ENCODE measurements at regions not wholly inside any gene's neighbourhood (a gene's known extent, or its start where the extent isn't known, plus 50 kb on each side); places are given as distances from the start of the nearest gene placed in this dataset.
"Not testable (repeated sequence)": the region's sequence is repeated elsewhere in the genome, so short reads cannot be mapped to it uniquely, and the experiment has no call there.

DNA sequence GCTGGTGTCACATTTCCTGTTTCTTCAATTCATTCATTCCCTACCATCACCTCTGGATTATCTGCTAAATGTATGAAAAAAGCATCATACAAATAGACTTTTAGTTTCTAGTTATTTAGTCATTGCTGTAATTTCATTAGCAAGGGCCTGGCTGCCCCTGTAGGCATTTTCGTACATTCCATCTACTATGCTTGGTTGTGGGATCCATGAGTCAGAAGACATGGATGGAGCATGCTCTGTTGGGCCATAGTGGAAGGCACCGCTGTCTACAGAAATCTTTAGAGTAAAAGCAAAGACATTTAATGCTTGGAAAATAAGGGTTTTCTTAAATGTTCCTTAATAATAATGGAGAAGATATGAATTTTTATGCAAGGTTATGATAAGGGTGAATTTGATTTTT is 324.8 kb upstream of the MEIS1 start:
- ChIA-PET POLR2A (no interaction called here), CTCF (no interaction called here)
- H3K9me3 Mint-ChIP-seq (ENCODE audit: low read depth): no peaks in the 10 kb centered on the region
- H3K4me1 Mint-ChIP-seq: no peaks in the 10 kb centered on the region
- no peaks in the 10 kb centered on the region for H3K27me3 Mint-ChIP-seq
- H3K27ac Mint-ChIP-seq: no peak overlapping the region
- no peak for DNase-seq
- no peaks in the 10 kb centered on the region for H3K36me3 Mint-ChIP-seq (ENCODE audit: low read depth)
- H3K4me3 Mint-ChIP-seq: no peak overlapping the region
- ATAC-seq: no peak
- intact Hi-C loops (cut with DNase I, micrococcal nuclease): no loop called here

DNA sequence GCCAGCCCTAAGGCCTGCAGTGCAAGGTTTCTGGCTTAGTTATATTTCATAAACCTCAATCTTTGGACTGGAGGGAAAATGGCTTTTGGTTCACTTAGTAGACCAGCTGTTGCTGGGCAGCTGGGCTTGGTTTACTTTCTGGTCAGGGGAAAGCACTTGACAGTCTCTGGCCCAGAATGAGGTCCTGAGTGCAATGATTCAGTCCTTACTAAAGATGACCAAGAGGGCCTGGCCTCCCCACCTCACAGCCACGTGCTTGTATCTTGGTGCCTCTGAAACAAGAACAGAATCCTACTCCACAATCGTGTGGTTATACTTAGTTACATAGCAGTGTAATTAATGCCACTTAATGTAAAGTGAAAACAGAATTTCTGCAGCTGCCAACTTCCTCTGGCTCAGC is 325.5 kb upstream of the MEIS1 start:
- DNase-seq (no peak), ATAC-seq (no peak)
- Mint-ChIP-seq H3K4me3 (no peak overlapping the region), H3K9me3 (ENCODE audit: low read depth) (no peaks in the 10 kb centered on the region), H3K4me1 (no peaks in the 10 kb centered on the region), H3K27ac (no peak overlapping the region), H3K27me3 (no peaks in the 10 kb centered on the region), H3K36me3 (ENCODE audit: low read depth) (no peaks in the 10 kb centered on the region)
- CTCF ChIA-PET: interaction anchor here (0.7 kb wide), 1 partner anchor 83 kb away, joined by 3 read pairs; no protein-coding TSS in a partner anchor
- POLR2A ChIA-PET: no interaction called here
- intact Hi-C loops (cut with DNase I, micrococcal nuclease): no loop called here

DNA sequence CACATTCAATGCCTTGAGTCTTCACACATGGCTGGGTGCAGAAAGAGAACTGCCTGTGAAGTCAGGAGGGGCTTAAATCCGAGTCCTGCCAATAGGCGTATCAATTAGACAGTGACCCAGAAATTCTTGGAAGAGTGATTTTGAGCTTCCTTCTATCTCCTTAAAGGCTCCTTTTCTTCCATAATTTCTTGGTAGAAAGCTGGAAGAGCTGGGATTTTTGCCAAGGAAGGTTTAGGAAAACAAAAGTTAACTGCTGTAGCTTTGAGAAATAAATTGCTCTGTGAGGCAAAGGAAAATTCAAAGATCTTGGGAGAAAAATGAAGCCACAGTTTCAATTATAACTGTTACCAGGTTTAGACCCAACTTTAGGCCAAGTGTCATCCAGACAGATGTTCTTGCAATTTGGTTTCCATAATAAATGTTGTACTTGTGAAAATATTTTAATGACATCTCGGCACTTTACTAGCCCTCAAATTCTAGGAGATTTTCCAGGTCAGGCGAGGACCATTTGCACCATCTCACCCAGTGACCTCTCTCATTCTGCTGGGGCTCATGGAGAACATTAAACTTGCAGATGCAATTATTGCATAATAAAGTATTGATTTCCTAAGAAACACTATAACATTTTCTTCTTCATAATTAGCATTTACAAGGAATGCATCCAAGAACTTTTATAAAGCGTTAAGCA is 329.7 kb upstream of the MEIS1 start:
- H3K27ac Mint-ChIP-seq: no peak overlapping the region

DNA sequence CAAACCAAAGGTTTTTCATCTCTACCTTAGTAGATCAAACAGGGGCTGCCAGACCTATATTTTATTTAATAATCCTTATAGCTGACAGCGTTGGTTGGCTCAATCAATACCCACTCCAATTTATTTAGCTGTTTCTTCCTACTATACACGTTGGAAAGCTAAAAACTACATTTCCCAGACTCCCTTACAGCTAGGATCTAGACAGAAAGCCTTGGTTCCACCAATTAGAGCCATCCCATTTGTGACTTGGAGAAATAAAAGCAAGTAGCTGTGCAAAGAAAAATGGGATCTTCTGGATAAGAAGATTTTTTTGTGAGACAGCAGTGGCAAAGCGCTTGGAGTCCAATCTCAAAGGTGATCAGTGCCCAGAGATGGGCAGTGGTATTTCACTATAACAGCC is 331.3 kb upstream of the MEIS1 start:
- ChIA-PET POLR2A (no interaction called here), CTCF (no interaction called here)
- DNase-seq (no peak), ATAC-seq (no peak)
- Mint-ChIP-seq H3K36me3 (ENCODE audit: low read depth) (no peaks in the 10 kb centered on the region), H3K27ac (no peak overlapping the region), H3K27me3 (no peaks in the 10 kb centered on the region), H3K4me3 (no peak overlapping the region), H3K9me3 (ENCODE audit: low read depth) (no peaks in the 10 kb centered on the region), H3K4me1 (no peaks in the 10 kb centered on the region)
- intact Hi-C loops (cut with DNase I, micrococcal nuclease): no loop called here

More for the DNA sequence above, 329.7 kb upstream of the MEIS1 start:
- H3K4me3 Mint-ChIP-seq: no peak overlapping the region
- no peaks in the 10 kb centered on the region for H3K36me3 Mint-ChIP-seq (ENCODE audit: low read depth)
- no peaks in the 10 kb centered on the region for H3K9me3 Mint-ChIP-seq (ENCODE audit: low read depth)
- no peaks in the 10 kb centered on the region for H3K4me1 Mint-ChIP-seq
- POLR2A ChIA-PET: no interaction called here
- ATAC-seq: no peak
- intact Hi-C loops (cut with DNase I, micrococcal nuclease): no loop called here
- no peak for DNase-seq
- no peaks in the 10 kb centered on the region for H3K27me3 Mint-ChIP-seq
- CTCF ChIA-PET: no interaction called here

DNA sequence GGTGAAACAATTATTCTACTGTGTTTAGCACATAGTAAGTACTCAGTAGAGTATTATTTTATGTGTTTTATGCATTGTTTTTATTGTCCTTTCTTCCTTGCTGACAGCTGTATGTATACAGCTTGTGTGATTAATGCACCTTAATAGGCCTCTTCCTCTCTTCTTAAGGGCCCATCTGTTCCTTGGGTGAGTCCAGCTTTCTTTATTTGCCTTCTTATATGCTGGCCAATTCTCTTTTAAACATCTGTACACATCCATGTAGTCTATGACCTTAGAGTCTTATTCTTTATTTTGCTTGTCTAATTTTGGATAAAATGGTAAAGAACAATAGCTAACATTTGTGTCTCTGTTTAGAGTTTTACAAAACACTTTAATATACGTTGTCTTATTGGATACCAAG is 333.7 kb upstream of the MEIS1 start:
- intact Hi-C loops (cut with DNase I, micrococcal nuclease): no loop called here
- no peaks in the 10 kb centered on the region for H3K27me3 Mint-ChIP-seq
- ChIA-PET POLR2A (no interaction called here), CTCF (no interaction called here)
- peaks cover 2% of the 10 kb centered on the region for H3K9me3 Mint-ChIP-seq (ENCODE audit: low read depth)
- DNase-seq: no peak
- H3K36me3 Mint-ChIP-seq (ENCODE audit: low read depth): no peaks in the 10 kb centered on the region
- no peak for ATAC-seq
- no peaks in the 10 kb centered on the region for H3K4me1 Mint-ChIP-seq
- no peak overlapping the region for H3K4me3 Mint-ChIP-seq
- no peak overlapping the region for H3K27ac Mint-ChIP-seq

DNA sequence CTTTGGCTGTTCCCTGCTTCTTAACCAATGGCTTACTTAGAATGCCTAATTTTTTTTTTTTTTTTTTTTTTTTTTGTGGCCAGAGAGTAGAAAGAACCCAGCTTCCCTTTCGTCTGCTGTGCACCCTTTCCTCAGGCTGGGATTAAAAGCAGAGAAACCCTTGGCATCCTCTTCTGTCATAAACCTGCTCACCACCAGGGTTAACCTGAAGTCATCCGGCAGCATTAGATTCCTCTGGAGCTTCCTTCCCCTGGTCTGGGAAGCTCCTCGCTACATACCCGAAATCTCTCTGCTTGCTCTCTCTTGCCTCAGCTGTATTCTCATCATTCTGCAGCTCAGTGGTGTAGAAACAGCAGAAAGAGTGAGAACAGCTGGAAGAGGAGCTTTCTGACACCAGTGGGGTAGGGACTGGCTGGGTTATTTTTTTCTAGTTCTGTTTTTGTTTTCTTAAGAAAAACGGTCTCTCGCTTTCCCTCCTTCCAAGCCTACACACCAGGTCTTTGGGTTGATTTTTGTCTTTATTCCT is 339.0 kb upstream of the MEIS1 start:
- no peak overlapping the region for H3K4me3 Mint-ChIP-seq

DNA sequence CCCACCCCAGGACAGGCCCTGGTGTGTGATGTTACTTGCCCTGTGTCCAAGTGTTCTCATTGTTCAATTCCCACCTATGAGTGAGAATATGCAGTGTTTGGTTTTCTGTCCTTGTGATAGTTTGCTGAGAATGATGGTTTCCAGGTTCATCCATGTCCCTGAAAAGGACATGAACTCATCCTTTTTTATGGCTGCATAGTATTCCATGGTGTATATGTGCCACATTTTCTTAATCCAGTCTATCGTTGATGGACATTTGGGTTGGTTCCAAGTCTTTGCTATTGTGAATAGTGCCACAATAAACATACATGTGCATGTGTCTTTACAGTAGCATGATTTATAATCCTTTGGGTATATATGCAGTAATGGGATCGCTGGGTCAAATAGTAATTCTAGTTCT is 340.2 kb upstream of the MEIS1 start:
- ATAC-seq; H3K4me1 Mint-ChIP-seq; H3K27ac Mint-ChIP-seq; DNase-seq; H3K4me3 Mint-ChIP-seq; POLR2A ChIA-PET; H3K36me3 Mint-ChIP-seq (ENCODE audit: low read depth); intact Hi-C loops (cut with DNase I, micrococcal nuclease); H3K27me3 Mint-ChIP-seq: not testable (repeated sequence)
- H3K9me3 Mint-ChIP-seq (ENCODE audit: low read depth): peaks cover 14% of the 10 kb centered on the region
- CTCF ChIA-PET: interaction anchor here (0.6 kb wide), 1 partner anchor 447 kb away, joined by 3 read pairs; no protein-coding TSS in a partner anchor

More for the DNA sequence above, 339.0 kb upstream of the MEIS1 start:
- DNase-seq (no peak), ATAC-seq (no peak)
- POLR2A ChIA-PET: no interaction called here
- H3K4me1 Mint-ChIP-seq: no peaks in the 10 kb centered on the region
- CTCF ChIA-PET: no interaction called here
- intact Hi-C loops (cut with DNase I, micrococcal nuclease): no loop called here
- H3K27ac Mint-ChIP-seq: no peak overlapping the region
- H3K9me3 Mint-ChIP-seq (ENCODE audit: low read depth): peaks cover 6% of the 10 kb centered on the region
- no peaks in the 10 kb centered on the region for H3K36me3 Mint-ChIP-seq (ENCODE audit: low read depth)
- no peaks in the 10 kb centered on the region for H3K27me3 Mint-ChIP-seq

DNA sequence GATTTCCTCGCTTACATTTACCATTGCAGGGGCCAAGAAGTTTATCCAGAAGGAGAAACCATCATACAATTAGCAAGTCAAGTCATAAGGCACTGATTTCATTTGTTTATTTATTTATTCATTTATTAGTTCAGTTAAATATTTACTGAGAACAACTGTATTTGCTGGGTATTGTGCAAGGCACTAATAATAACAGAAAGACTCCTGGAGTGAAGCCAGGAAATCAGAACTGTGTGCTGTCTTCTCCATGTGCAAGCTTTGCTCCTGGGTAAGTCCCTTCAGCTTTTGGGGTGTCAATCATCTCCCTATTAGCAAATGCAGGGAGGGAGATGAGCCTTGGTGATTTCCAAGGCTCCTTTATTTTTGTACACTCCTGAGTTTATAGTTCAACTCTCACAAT is 341.6 kb upstream of the MEIS1 start:
- CTCF ChIA-PET: no interaction called here
- DNase-seq (no peak), ATAC-seq (no peak)
- peaks cover 20% of the 10 kb centered on the region for H3K9me3 Mint-ChIP-seq (ENCODE audit: low read depth)
- H3K27ac Mint-ChIP-seq: no peak overlapping the region
- no peaks in the 10 kb centered on the region for H3K4me1 Mint-ChIP-seq
- POLR2A ChIA-PET: no interaction called here
- H3K27me3 Mint-ChIP-seq: no peaks in the 10 kb centered on the region
- H3K36me3 Mint-ChIP-seq (ENCODE audit: low read depth): no peaks in the 10 kb centered on the region
- H3K4me3 Mint-ChIP-seq: no peak overlapping the region
- intact Hi-C loops (cut with DNase I, micrococcal nuclease): no loop called here

DNA sequence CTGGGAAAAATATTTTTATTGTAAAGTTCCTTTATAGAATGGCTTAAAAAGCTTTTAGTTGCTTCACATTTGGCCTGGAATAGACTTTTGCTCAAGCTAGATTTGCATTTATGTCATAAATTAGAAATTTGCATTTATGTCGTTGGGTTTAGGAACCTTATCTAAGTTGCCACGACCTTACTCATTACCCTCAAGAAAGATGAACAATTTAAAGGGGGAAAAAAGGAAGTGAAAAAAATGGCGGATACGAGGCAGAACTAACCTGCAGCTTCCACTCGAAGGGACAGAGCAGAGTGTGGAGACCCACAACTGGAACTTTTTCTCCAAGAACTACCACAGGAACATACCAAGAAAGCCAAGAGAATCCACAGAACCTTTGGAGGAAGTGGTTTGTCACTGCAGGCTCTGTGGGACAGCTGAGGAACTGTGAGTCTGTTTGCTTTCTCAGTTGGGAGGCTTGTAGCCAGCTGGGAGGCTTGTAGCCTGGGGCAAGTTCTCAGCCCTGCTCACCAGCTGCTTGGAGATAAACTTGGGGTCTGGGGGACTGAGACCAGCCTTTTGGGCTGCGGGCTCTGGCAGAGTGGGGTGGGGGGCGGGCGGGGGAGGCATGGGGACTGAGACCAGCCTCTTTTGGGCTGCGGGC is 349.9 kb upstream of the MEIS1 start:
- ATAC-seq: no peak
- DNase-seq: no peak
- ChIA-PET CTCF (no interaction called here), POLR2A (no interaction called here)
- Mint-ChIP-seq H3K4me3 (no peak overlapping the region), H3K36me3 (ENCODE audit: low read depth) (no peaks in the 10 kb centered on the region), H3K9me3 (ENCODE audit: low read depth) (peaks cover 14% of the 10 kb centered on the region), H3K4me1 (no peaks in the 10 kb centered on the region), H3K27me3 (peaks cover 2% of the 10 kb centered on the region), H3K27ac (no peak overlapping the region)
- intact Hi-C loops (cut with DNase I, micrococcal nuclease): no loop called here

DNA sequence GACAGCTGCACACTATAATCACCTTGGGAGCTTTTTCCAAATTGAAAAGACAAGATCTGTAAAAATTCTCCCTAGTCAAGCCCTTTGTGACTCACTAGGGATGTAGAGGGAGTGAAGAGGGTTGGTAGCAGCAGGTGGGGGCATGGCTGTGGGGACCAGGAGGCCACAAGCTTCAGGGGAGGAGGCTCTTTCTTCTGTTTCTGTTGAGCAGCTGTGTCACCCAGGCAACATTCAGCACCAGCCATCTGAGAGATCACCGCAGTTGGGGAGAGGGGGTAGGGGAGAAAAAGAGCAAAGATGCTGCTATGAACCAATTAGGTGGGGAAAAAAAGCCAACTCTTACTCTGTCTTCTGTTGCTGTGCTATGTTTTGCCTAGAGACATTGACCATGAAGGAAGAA is 352.3 kb upstream of the MEIS1 start:
- Mint-ChIP-seq H3K9me3 (ENCODE audit: low read depth) (peaks cover 2% of the 10 kb centered on the region), H3K27me3 (peaks cover 2% of the 10 kb centered on the region), H3K27ac (no peak overlapping the region), H3K4me1 (no peaks in the 10 kb centered on the region), H3K4me3 (no peak overlapping the region), H3K36me3 (ENCODE audit: low read depth) (no peaks in the 10 kb centered on the region)
- ATAC-seq (no peak), DNase-seq (no peak)
- POLR2A ChIA-PET: no interaction called here
- intact Hi-C loops (cut with DNase I, micrococcal nuclease): no loop called here
- CTCF ChIA-PET: interaction anchor here (0.6 kb wide), 2 partner anchors 83 to 1677 kb away, joined by 3 read pairs; no protein-coding TSS in a partner anchor

DNA sequence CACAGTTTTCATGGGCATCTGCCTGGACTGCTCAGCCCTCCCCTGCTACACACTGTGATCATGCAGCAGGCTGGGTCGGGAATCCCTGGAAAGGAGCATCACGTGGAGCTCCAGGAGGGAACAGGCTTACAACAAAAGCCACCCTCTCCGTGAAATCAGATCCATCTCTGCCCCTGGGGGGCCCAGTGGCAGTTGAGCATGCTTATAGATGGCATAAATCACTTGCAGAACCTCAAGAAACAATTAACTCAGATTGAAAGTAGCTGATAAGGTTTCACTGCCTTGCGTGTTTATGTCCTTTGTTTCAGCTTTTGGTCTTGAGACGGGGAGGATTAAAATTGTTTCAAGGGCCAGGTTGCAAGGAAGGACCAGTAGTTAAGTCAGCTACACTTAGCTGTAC is 354.8 kb upstream of the MEIS1 start:
- DNase-seq: no peak
- Mint-ChIP-seq H3K27me3 (peaks cover 2% of the 10 kb centered on the region), H3K9me3 (ENCODE audit: low read depth) (no peaks in the 10 kb centered on the region), H3K4me1 (no peaks in the 10 kb centered on the region), H3K4me3 (no peak overlapping the region), H3K27ac (no peak overlapping the region), H3K36me3 (ENCODE audit: low read depth) (no peaks in the 10 kb centered on the region)
- intact Hi-C loops (cut with DNase I, micrococcal nuclease): no loop called here
- ChIA-PET POLR2A (no interaction called here), CTCF (no interaction called here)
- no peak for ATAC-seq

DNA sequence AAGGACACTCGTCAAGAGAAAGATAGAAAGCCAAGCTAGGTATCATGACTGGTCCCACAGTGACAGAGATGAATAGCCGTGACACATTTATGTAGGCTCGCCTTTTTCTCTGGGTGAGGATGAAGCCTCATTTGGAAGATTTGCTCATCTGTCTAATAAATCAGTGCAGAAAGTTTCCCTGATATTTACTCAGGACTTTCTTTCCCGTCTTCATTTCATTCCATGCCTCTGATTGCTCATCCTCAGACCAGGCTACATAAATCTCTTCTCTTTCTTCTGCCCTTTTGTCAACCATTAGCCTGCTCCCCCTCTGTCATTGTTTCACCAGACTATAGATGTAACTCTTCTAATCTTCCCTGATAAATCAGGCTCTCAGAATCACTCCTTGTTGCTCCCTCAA is 361.8 kb upstream of the MEIS1 start:
- H3K4me3 Mint-ChIP-seq: no peak overlapping the region
- no peak overlapping the region for H3K27ac Mint-ChIP-seq
- ChIA-PET POLR2A (no interaction called here), CTCF (no interaction called here)
- H3K27me3 Mint-ChIP-seq: no peaks in the 10 kb centered on the region
- no peaks in the 10 kb centered on the region for H3K4me1 Mint-ChIP-seq
- no peaks in the 10 kb centered on the region for H3K9me3 Mint-ChIP-seq (ENCODE audit: low read depth)
- ATAC-seq: no peak
- no peak for DNase-seq
- intact Hi-C loops (cut with DNase I, micrococcal nuclease): no loop called here
- H3K36me3 Mint-ChIP-seq (ENCODE audit: low read depth): no peaks in the 10 kb centered on the region

Data from activated CD4-positive, alpha-beta T cell treated with anti-CD3 and anti-CD28 coated beads for 36 hours (primary cell).